VCaP (cell line): ENCODE measurements at regions not wholly inside any gene's neighbourhood (a gene's known extent, or its start where the extent isn't known, plus 50 kb on each side); places are given as distances from the start of the nearest gene placed in this dataset.

ENCODE experiments used
- H3K27ac ChIP-seq: fragments of 450-650 bp; 2 replicates; pipeline ENCODE4 v1.5.1; 2017
- CTCF ChIP-seq: fragments of 450-650 bp; conservative IDR thresholded peaks from 2 replicates; pipeline ENCODE4 v1.5.1; 2017; ENCODE audit warnings: mild to moderate bottlenecking, moderate library complexity

GRCh38 chr10:76644476-76644875, 993.1 kb downstream of the KCNMA1 start:
- TF ChIP-seq CTCF, result no peak
- no peak overlapping the region for H3K27ac ChIP-seq

DNA sequence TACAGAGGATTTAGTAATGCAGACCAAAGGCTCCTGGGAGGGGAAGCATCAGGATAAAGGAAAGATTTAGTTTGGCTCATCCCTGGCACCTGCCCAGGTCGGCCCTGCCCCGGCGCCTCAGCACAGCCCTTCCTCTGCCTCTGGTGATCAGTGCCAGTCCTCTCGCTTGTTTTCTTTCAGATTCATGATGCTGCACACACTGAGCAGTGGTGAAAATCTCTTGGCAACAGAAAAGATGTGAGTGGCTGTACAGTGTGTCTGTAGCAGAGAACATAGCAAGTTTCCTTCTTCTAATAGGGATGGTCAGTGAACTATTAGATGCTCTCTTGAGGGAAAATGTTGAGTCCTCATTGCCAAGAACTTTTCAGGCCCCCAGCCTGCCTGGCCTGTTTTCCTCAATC, 994.1 kb downstream of the KCNMA1 start:
- TF ChIP-seq CTCF, result no peak
- no peak overlapping the region for H3K27ac ChIP-seq

DNA sequence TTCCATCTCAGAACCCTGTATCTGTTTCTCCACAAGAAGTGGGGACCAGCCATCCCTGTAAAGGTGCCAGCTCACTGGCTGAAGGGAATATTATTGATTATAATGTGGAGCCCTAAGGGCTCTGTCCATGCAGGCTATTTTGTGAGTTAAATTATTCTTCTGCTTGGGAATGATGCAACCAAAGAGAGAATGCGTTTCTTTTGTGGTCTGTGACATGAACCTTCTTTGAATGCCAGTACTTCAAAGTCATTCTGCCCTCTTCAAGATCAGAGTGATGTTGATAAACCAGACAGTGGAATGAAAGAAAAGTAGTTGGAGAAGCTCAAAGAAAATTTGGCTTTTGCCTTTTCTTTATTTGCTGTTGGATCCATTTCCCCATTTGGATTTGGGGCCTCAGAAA, 995.2 kb downstream of the KCNMA1 start:
- TF ChIP-seq CTCF, result no peak
- H3K27ac ChIP-seq, result no peak overlapping the region

GRCh38 chr10:76641215-76641614, 996.4 kb downstream of the KCNMA1 start:
- no peak for TF ChIP-seq CTCF

DNA sequence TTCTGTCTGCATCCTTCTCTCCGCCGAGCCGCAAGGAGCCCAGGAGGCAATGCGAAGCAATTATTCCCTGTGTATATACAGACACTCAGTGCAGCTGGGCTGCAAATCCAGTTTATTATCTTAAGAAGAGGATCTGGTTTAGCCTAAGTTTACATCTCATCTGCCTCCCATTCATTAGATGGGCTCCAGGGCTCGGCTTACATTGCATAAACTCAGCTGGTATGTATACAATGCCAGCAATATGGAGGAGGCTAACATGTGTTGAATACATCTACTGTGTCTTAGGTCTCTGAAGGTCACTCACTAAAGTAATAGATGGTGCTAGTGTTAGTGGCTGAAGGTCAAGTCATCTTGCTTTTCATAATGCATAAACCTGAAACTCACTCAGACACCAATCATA, 996.8 kb downstream of the KCNMA1 start:
- TF ChIP-seq CTCF, result no peak
- H3K27ac ChIP-seq, result no peak overlapping the region

More at GRCh38 chr10:76641215-76641614, 996.4 kb downstream of the KCNMA1 start:
- H3K27ac ChIP-seq, result no peak overlapping the region

DNA sequence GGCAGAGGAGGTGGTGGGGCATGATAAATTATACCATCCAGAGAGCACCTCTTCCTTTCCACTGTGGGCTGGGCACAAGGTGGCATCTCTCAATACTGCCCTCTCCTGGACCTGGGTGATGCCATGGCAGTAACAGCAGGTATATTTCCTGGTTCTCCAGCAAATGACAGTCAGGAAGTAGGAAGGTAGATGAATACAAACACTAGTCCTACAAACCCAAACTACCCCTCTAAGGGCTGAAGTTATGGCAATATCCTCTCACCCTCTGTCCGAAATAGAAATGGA, 1004.9 kb downstream of the KCNMA1 start:
- H3K27ac ChIP-seq, result no peak overlapping the region
- peak; percentile 60 for TF ChIP-seq CTCF

DNA sequence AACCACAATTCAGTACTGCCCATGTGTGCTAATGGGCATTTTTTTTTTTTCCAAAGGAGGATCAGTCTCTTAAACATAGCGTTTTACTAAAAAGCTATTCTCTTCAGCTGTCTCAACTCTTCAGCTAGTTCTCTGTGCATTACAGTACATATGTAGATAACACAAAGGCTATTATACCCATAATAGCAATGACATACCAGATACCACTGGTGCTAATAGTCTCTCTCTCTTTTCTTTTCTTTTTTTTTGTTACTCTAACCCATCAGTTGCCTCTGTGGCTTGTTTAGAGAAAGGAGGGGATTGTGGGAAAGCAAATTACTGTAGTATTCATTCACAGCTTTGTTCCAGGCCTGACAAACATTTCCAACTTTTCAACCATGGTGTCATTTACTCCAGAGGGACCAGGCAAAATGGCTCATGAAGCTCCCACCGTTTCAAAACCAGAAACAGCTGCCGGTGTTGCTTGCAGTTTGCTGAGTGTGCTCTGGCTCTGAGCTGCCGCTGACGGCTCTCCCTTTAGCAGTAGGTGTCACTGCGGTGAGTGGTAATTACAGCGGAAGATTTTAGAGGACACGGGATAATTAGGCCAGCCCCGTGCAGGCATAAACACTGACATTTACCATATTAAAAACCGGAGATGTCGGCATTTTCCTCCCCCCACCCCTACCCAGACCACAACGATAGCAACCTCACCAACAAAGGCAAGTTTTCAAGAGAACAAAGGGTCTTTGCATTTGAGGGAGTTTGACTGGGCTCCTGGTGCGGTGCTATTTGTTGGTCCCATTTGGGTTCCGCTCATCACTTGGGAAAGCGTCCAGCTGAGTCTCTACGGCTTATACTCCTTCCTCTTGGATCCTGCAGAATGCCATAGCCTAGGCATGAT, 1005.5 kb downstream of the KCNMA1 start:
- no peak overlapping the region for H3K27ac ChIP-seq
- TF ChIP-seq CTCF, result no peak
